HG03039 (cell line): ENCODE measurements at regions not wholly inside any gene's neighbourhood (a gene's known extent, or its start where the extent isn't known, plus 50 kb on each side); places are given as distances from the start of the nearest gene placed in this dataset.
"Not testable (repeated sequence)": the region's sequence is repeated elsewhere in the genome, so short reads cannot be mapped to it uniquely, and the experiment has no call there.

Source experiments
- ATAC-seq: cut with Tn5 transposase; IDR thresholded peaks from one replicate; pipeline ENCODE4 v1.9.1; 2021; ENCODE audit warnings: mild to moderate bottlenecking, moderate library complexity; ENCODE audit not compliant: unreplicated experiment

GRCh38 chr1:149352205-149352604, 122.6 kb upstream of the NBPF19 start:
- not testable (repeated sequence) for ATAC-seq

GRCh38 chr1:149354579-149354978, 120.3 kb upstream of the NBPF19 start:
- ATAC-seq, result not testable (repeated sequence)

GRCh38 chr1:149355748-149356147, 119.1 kb upstream of the NBPF19 start:
- ATAC-seq, result not testable (repeated sequence)

GRCh38 chr1:149356152-149356551, 118.7 kb upstream of the NBPF19 start:
- not testable (repeated sequence) for ATAC-seq

GRCh38 chr1:149360351-149360750, 114.5 kb upstream of the NBPF19 start:
- not testable (repeated sequence) for ATAC-seq

- not testable (repeated sequence) for ATAC-seq
Measured at GRCh38 chr1:149361310-149361709, 113.5 kb upstream of the NBPF19 start.

GRCh38 chr1:149364188-149364981, 110.5 kb upstream of the NBPF19 start:
- ATAC-seq, result not testable (repeated sequence)

- not testable (repeated sequence) for ATAC-seq
Measured at GRCh38 chr1:149366402-149366801, 108.4 kb upstream of the NBPF19 start.

GRCh38 chr1:149367472-149368044, 107.3 kb upstream of the NBPF19 start:
- not testable (repeated sequence) for ATAC-seq

- not testable (repeated sequence) for ATAC-seq
Measured at GRCh38 chr1:149368337-149368736, 106.5 kb upstream of the NBPF19 start.

GRCh38 chr1:149369081-149369480, 105.8 kb upstream of the NBPF19 start:
- ATAC-seq, result not testable (repeated sequence)

- not testable (repeated sequence) for ATAC-seq
Measured at GRCh38 chr1:149371955-149372354, 102.9 kb upstream of the NBPF19 start.

- ATAC-seq, result not testable (repeated sequence)
Measured at GRCh38 chr1:149378462-149378861, 96.4 kb upstream of the NBPF19 start.

- not testable (repeated sequence) for ATAC-seq
Measured at GRCh38 chr1:149390173-149390926, 84.5 kb upstream of the NBPF19 start.

- ATAC-seq, result not testable (repeated sequence)
Measured at GRCh38 chr1:149390931-149391330, 83.9 kb upstream of the NBPF19 start.

- not testable (repeated sequence) for ATAC-seq
Measured at GRCh38 chr1:149395802-149396201, 79.0 kb upstream of the NBPF19 start.

- not testable (repeated sequence) for ATAC-seq
Measured at GRCh38 chr1:149398527-149398926, 76.3 kb upstream of the NBPF19 start.

GRCh38 chr1:149408404-149408803, 66.4 kb upstream of the NBPF19 start:
- ATAC-seq, result not testable (repeated sequence)

GRCh38 chr1:149415373-149415772, 59.5 kb upstream of the NBPF19 start:
- ATAC-seq, result not testable (repeated sequence)

GRCh38 chr1:149418782-149419181, 56.1 kb upstream of the NBPF19 start:
- ATAC-seq, result not testable (repeated sequence)

- ATAC-seq, result not testable (repeated sequence)
Measured at GRCh38 chr1:149423122-149423521, 51.7 kb upstream of the NBPF19 start.
